Hepatocyte (in vitro differentiated cells): ENCODE measurements at regions not wholly inside any gene's neighbourhood (a gene's known extent, or its start where the extent isn't known, plus 50 kb on each side); places are given as distances from the start of the nearest gene placed in this dataset.

Experiments
- DNase-seq: peaks from one replicate; pipeline ENCODE4 v3.0.0-alpha.2; 2016; ENCODE audit warnings: low spot score
- H2AFZ ChIP-seq: fragments of 200-600 bp; sonication (generic); 2 replicates; pipeline ENCODE4 v1.6.0; 2016; ENCODE audit warnings: antibody characterized with exemption, mild to moderate bottlenecking
- H3K27ac ChIP-seq: fragments of 200-600 bp; sonication (generic); 2 replicates; pipeline ENCODE4 v1.5.1; 2016; ENCODE audit warnings: mild to moderate bottlenecking
- H3K27me3 ChIP-seq: fragments of 200-600 bp; sonication (generic); 2 replicates; pipeline ENCODE4 v1.6.1; 2016
- H3K36me3 ChIP-seq: fragments of 200-600 bp; sonication (generic); replicated peaks from 2 replicates; pipeline ENCODE4 v1.5.1; 2016; ENCODE audit warnings: low read depth; ENCODE audit not compliant: insufficient read depth
- H3K4me1 ChIP-seq: fragments of 200-600 bp; sonication (generic); 2 replicates; pipeline ENCODE4 v1.5.1; 2016; ENCODE audit warnings: mild to moderate bottlenecking, moderate library complexity; ENCODE audit not compliant: insufficient read depth
- H3K4me2 ChIP-seq: fragments of 200-600 bp; sonication (generic); 2 replicates; pipeline ENCODE4 v1.6.0; 2016
- H3K4me3 ChIP-seq: fragments of 200-600 bp; sonication (generic); 2 replicates; pipeline ENCODE4 v1.5.1; 2016; ENCODE audit warnings: mild to moderate bottlenecking
- H3K79me2 ChIP-seq: fragments of 200-600 bp; sonication (generic); 2 replicates; pipeline ENCODE4 v1.6.0; 2017; ENCODE audit warnings: mild to moderate bottlenecking
- H3K9me2 ChIP-seq: fragments of 200-600 bp; sonication (generic); replicated peaks from 2 replicates; pipeline ENCODE4 v1.6.0; 2017; ENCODE audit warnings: mild to moderate bottlenecking; ENCODE audit not compliant: insufficient read depth
- H3K9me3 ChIP-seq: fragments of 200-600 bp; sonication (generic); 2 replicates; pipeline ENCODE4 v1.5.1; 2016; ENCODE audit warnings: low read depth, mild to moderate bottlenecking
- H4K20me1 ChIP-seq: fragments of 200-600 bp; sonication (generic); 2 replicates; pipeline ENCODE4 v1.6.0; 2016; ENCODE audit warnings: mild to moderate bottlenecking; ENCODE audit not compliant: insufficient read depth, poor library complexity, severe bottlenecking
- CTCF ChIP-seq: fragments of 200-600 bp; sonication (generic); IDR thresholded peaks from 2 replicates; pipeline ENCODE4 v1.5.1; 2016; ENCODE audit warnings: antibody characterized with exemption, mild to moderate bottlenecking; ENCODE audit not compliant: poor library complexity
- EZH2 ChIP-seq: fragments of 200-600 bp; sonication (generic); IDR thresholded peaks from 2 replicates; pipeline ENCODE4 v1.6.1; 2016; ENCODE audit warnings: antibody characterized with exemption, mild to moderate bottlenecking, borderline replicate concordance
- EZH2phosphoT487 ChIP-seq: fragments of 200-600 bp; sonication (generic); IDR thresholded peaks from one replicate; pipeline ENCODE4 v1.6.1; 2018; ENCODE audit warnings: antibody characterized with exemption, mild to moderate bottlenecking, low read depth, moderate library complexity; ENCODE audit not compliant: unreplicated experiment, severe bottlenecking
- WGBS: methylation state at CpG from one replicate; pipeline ENCODE4 v1.1.6; 2016; ENCODE audit warnings: low lambda C conversion rate; ENCODE audit errors: missing lambda C conversion rate; 5-methylcytosine and 5-hydroxymethylcytosine counted together

DNA sequence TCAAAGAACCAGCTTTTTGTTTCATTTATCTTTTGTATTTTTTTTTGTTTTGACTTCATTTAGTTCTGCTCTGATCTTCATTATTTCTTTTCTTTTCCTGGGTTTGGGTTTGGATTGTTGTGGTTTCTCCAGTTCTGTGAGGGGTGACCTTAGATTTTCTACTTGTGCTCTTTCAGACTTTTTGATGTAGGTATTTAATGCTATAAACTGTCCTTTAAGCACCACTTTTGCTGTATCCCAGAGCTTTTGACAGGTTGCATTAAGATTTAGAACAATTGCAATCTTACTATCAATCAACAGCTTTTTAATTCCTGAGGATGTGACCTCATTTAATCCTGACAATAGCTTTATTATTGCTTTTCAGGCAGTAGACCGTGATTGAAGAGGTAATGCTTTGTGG is 94.3 kb downstream of the ZNF280B start:
- Histone ChIP-seq H3K9me2 (no peaks in the 10 kb centered on the region), H3K4me2 (no peak overlapping the region), H3K4me3 (no peak overlapping the region), H3K36me3 (no peaks in the 10 kb centered on the region), H4K20me1 (no peaks in the 10 kb centered on the region), H3K27ac (no peak overlapping the region), H3K9me3 (no peaks in the 10 kb centered on the region), H3K79me2 (no peaks in the 10 kb centered on the region), H3K4me1 (no peaks in the 10 kb centered on the region), H2AFZ (no peak overlapping the region), H3K27me3 (peaks cover 61% of the 10 kb centered on the region)
- no peak for TF ChIP-seq EZH2phosphoT487
- no peak for TF ChIP-seq EZH2
- no peak for TF ChIP-seq CTCF
- WGBS, result 48% methylated on average over 1 of the region's 1 CpG
- DNase-seq, result no peak

GRCh38 chr22:22417495-22418162 is 90.9 kb downstream of the ZNF280B start:
- H3K4me3 ChIP-seq, result no peak overlapping the region
- no peaks in the 10 kb centered on the region for H3K9me3 ChIP-seq
- 78% methylated on average over 9 of the region's 9 CpGs for WGBS
- H3K27me3 ChIP-seq, result peaks cover 76% of the 10 kb centered on the region
- H3K9me2 ChIP-seq, result no peaks in the 10 kb centered on the region
- H3K4me1 ChIP-seq, result no peaks in the 10 kb centered on the region
- TF ChIP-seq CTCF (no peak), EZH2phosphoT487 (no peak), EZH2 (no peak)
- no peaks in the 10 kb centered on the region for H3K36me3 ChIP-seq
- no peaks in the 10 kb centered on the region for H4K20me1 ChIP-seq
- H3K4me2 ChIP-seq, result no peak overlapping the region
- H3K27ac ChIP-seq, result no peak overlapping the region
- H3K79me2 ChIP-seq, result no peaks in the 10 kb centered on the region
- H2AFZ ChIP-seq, result no peak overlapping the region
- DNase-seq, result no peak

- H3K9me3 ChIP-seq, result no peaks in the 10 kb centered on the region
- no peaks in the 10 kb centered on the region for H3K36me3 ChIP-seq
- no peak overlapping the region for H3K4me2 ChIP-seq
- no peak overlapping the region for H2AFZ ChIP-seq
- no peaks in the 10 kb centered on the region for H3K4me1 ChIP-seq
- TF ChIP-seq EZH2 (no peak), EZH2phosphoT487 (no peak), CTCF (no peak)
- DNase-seq, result no peak
- no peak overlapping the region for H3K4me3 ChIP-seq
- no peak overlapping the region for H3K27ac ChIP-seq
- no peaks in the 10 kb centered on the region for H4K20me1 ChIP-seq
- H3K27me3 ChIP-seq, result peaks cover 70% of the 10 kb centered on the region
- no peaks in the 10 kb centered on the region for H3K79me2 ChIP-seq
- no peaks in the 10 kb centered on the region for H3K9me2 ChIP-seq
- 89% methylated on average over 2 of the region's 2 CpGs for WGBS
Measured at GRCh38 chr22:22418163-22418549, 90.4 kb downstream of the ZNF280B start.

GRCh38 chr22:22418957-22419356 is 89.6 kb downstream of the ZNF280B start:
- 51% methylated on average over 2 of the region's 2 CpGs for WGBS
- H3K36me3 ChIP-seq, result no peaks in the 10 kb centered on the region
- TF ChIP-seq CTCF (no peak), EZH2 (no peak), EZH2phosphoT487 (no peak)

More at GRCh38 chr22:22418957-22419356, 89.6 kb downstream of the ZNF280B start:
- Histone ChIP-seq H4K20me1 (no peaks in the 10 kb centered on the region), H3K4me3 (no peak overlapping the region), H3K4me1 (no peaks in the 10 kb centered on the region), H3K27ac (no peak overlapping the region), H3K27me3 (peaks cover 68% of the 10 kb centered on the region), H3K9me3 (no peaks in the 10 kb centered on the region), H3K79me2 (no peaks in the 10 kb centered on the region), H2AFZ (no peak overlapping the region), H3K4me2 (no peak overlapping the region), H3K9me2 (no peaks in the 10 kb centered on the region)
- no peak for DNase-seq
